ENCODE measurements at regions not wholly inside any gene's neighbourhood (a gene's known extent, or its start where the extent isn't known, plus 50 kb on each side); places are given as distances from the start of the nearest gene placed in this dataset.

- no peak for TF ChIP-seq POLR2A (IDR thresholded peaks at IDR 0.05)
- TF ChIP-seq CTCF (IDR thresholded peaks at IDR 0.05) = no peak
These were observed 119.4 kb upstream of the ARPP21 start for GRCh38 chr3:35519936-35520335.
